Hepatocyte (in vitro differentiated cells): ENCODE measurements at regions not wholly inside any gene's neighbourhood (a gene's known extent, or its start where the extent isn't known, plus 50 kb on each side); places are given as distances from the start of the nearest gene placed in this dataset.

Experiments
- CTCF ChIP-seq: fragments of 200-600 bp; sonication (generic); IDR thresholded peaks from 2 replicates; pipeline ENCODE4 v1.5.1; 2016; ENCODE audit warnings: antibody characterized with exemption, mild to moderate bottlenecking; ENCODE audit not compliant: poor library complexity
- EZH2phosphoT487 ChIP-seq: fragments of 200-600 bp; sonication (generic); IDR thresholded peaks from one replicate; pipeline ENCODE4 v1.6.1; 2018; ENCODE audit warnings: antibody characterized with exemption, mild to moderate bottlenecking, low read depth, moderate library complexity; ENCODE audit not compliant: unreplicated experiment, severe bottlenecking

DNA sequence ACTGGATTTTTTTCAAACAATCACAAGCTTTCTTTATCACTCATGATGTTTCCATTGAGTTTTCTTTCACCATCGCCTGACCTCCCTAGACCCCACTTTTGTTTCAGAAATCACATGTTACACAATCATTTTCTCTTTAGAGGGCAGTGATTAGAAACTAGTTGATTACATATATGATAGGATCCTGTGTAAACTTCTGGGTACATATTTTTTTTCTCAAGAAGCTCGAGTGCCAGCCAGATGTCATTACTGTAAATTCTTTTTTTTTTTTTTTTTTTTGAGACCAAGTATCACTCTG, 62.4 kb upstream of the PSMA6 start:
- TF ChIP-seq EZH2phosphoT487, result no peak
- no peak for TF ChIP-seq CTCF
